Neural cell (in vitro differentiated cells): ENCODE measurements at regions not wholly inside any gene's neighbourhood (a gene's known extent, or its start where the extent isn't known, plus 50 kb on each side); places are given as distances from the start of the nearest gene placed in this dataset.

Experiments used
- H2AFZ ChIP-seq: fragments of 200-600, 300-800 bp; sonication (generic), shearing (Covaris generic); 2 replicates; pipeline ENCODE4 v1.6.0; 2014; ENCODE audit warnings: low read depth, mild to moderate bottlenecking, antibody characterized with exemption, low read length, moderate library complexity
- H3F3A ChIP-seq: fragments of 200-600 bp; shearing (Covaris generic); 2 replicates; pipeline ENCODE4 v1.6.1; 2016; ENCODE audit warnings: mild to moderate bottlenecking, moderate library complexity, mixed read lengths, antibody characterized with exemption, low read length; ENCODE audit not compliant: insufficient read depth, poor library complexity, severe bottlenecking
- H3K27ac ChIP-seq: fragments of 200-600, 300-800 bp; sonication (generic), shearing (Covaris generic); 2 replicates; pipeline ENCODE4 v1.5.1; 2014; ENCODE audit warnings: mild to moderate bottlenecking, low read length, moderate library complexity
- H3K27me3 ChIP-seq: fragments of 300-800, 200-600 bp; sonication (generic), shearing (Covaris generic); 2 replicates; pipeline ENCODE4 v1.6.0; 2014; ENCODE audit warnings: mild to moderate bottlenecking, low read depth, low read length, moderate library complexity; ENCODE audit not compliant: insufficient read depth
- H3K36me3 ChIP-seq: fragments of 300-800, 200-600 bp; sonication (generic), shearing (Covaris generic); 2 replicates; pipeline ENCODE4 v1.5.1; 2014; ENCODE audit warnings: mild to moderate bottlenecking, antibody characterized with exemption, low read length, moderate library complexity; ENCODE audit not compliant: insufficient read depth
- H3K4me2 ChIP-seq: fragments of 300-800, 200-600 bp; sonication (generic), shearing (Covaris generic); 2 replicates; pipeline ENCODE4 v1.6.0; 2014; ENCODE audit warnings: mild to moderate bottlenecking, low read length
- H3K4me3 ChIP-seq: fragments of 300-800, 200-600 bp; sonication (generic), shearing (Covaris generic); 2 replicates; pipeline ENCODE4 v1.5.1; 2014; ENCODE audit warnings: mild to moderate bottlenecking, low read length, moderate library complexity
- H3K79me2 ChIP-seq: fragments of 200-600 bp; shearing (Covaris generic); replicated peaks from 2 replicates; pipeline ENCODE4 v1.6.0; 2014; ENCODE audit warnings: mild to moderate bottlenecking, low read length, moderate library complexity; ENCODE audit not compliant: insufficient read depth
- H3K9ac ChIP-seq: fragments of 300-800, 200-600 bp; sonication (generic), shearing (Covaris generic); 2 replicates; pipeline ENCODE4 v1.6.1; 2016; ENCODE audit warnings: mild to moderate bottlenecking, low read length, mixed read lengths
- H3K9me2 ChIP-seq: fragments of 200-600 bp; shearing (Covaris generic); 2 replicates; pipeline ENCODE4 v1.6.1; 2016; ENCODE audit warnings: mild to moderate bottlenecking, low read length, mixed read lengths; ENCODE audit not compliant: insufficient read depth
- H3K9me3 ChIP-seq: fragments of 200-600, 300-800 bp; sonication (generic), shearing (Covaris generic); 2 replicates; pipeline ENCODE4 v1.6.1; 2016; ENCODE audit warnings: mild to moderate bottlenecking, mixed run types, low read length, moderate library complexity, mixed read lengths
- H4K20me1 ChIP-seq: fragments of 200-600 bp; shearing (Covaris generic); 2 replicates; pipeline ENCODE4 v1.6.1; 2016; ENCODE audit warnings: mild to moderate bottlenecking, mixed run types; ENCODE audit not compliant: insufficient read depth
- CTCF ChIP-seq: fragments of 450-650 bp; IDR thresholded peaks from 2 replicates; pipeline ENCODE4 v1.5.1; 2014; ENCODE audit warnings: antibody characterized with exemption, mild to moderate bottlenecking, moderate library complexity; ENCODE audit not compliant: poor library complexity, severe bottlenecking
- EP300 ChIP-seq: fragments of 450-650 bp; conservative IDR thresholded peaks from 2 replicates; pipeline ENCODE4 v1.6.1; 2014; ENCODE audit warnings: antibody characterized with exemption, mild to moderate bottlenecking, moderate library complexity; ENCODE audit not compliant: poor library complexity, severe bottlenecking
- EZH2 ChIP-seq: fragments of 200-600, 300-800 bp; shearing (Covaris generic), sonication (generic); IDR thresholded peaks from 2 replicates; pipeline ENCODE4 v1.6.1; 2014; ENCODE audit warnings: antibody characterized with exemption, low read length, borderline replicate concordance, mild to moderate bottlenecking; ENCODE audit not compliant: insufficient read depth, poor library complexity, severe bottlenecking
- MXI1 ChIP-seq: fragments of 450-650 bp; conservative IDR thresholded peaks from 2 replicates; pipeline ENCODE4 v1.6.1; 2014; ENCODE audit warnings: antibody characterized with exemption, mild to moderate bottlenecking; ENCODE audit not compliant: poor library complexity, severe bottlenecking
- POLR2AphosphoS5 ChIP-seq: IDR thresholded peaks from 2 replicates; pipeline ENCODE4 v1.6.1; 2012
- RAD21 ChIP-seq: fragments of 450-650 bp; conservative IDR thresholded peaks from 2 replicates; pipeline ENCODE4 v1.6.1; 2014; ENCODE audit warnings: antibody characterized with exemption, mild to moderate bottlenecking, moderate library complexity
- SMC3 ChIP-seq: fragments of 450-650 bp; conservative IDR thresholded peaks from 2 replicates; pipeline ENCODE4 v1.6.1; 2014; ENCODE audit warnings: antibody characterized with exemption, mild to moderate bottlenecking, moderate library complexity; ENCODE audit not compliant: poor library complexity
- TAF1 ChIP-seq: IDR thresholded peaks from 2 replicates; pipeline ENCODE4 v1.6.1; 2012; ENCODE audit warnings: low read depth
- TF ChIP-seq, protein P1 (sequence below): IDR thresholded peaks from 2 replicates; pipeline ENCODE4 v1.6.1; 2012; ENCODE audit warnings: borderline replicate concordance

- Histone ChIP-seq H3K4me3 (no peak overlapping the region), H3K9me3 (no peaks in the 10 kb centered on the region), H3K27ac (no peak overlapping the region), H3K79me2 (no peaks in the 10 kb centered on the region), H3K27me3 (no peaks in the 10 kb centered on the region), H4K20me1 (no peaks in the 10 kb centered on the region), H3F3A (no peaks in the 10 kb centered on the region), H3K36me3 (no peaks in the 10 kb centered on the region), H2AFZ (no peak overlapping the region), H3K9me2 (no peaks in the 10 kb centered on the region), H3K9ac (no peak overlapping the region), H3K4me2 (no peak overlapping the region)
- TF ChIP-seq SMC3, result no peak
These were observed 61.2 kb upstream of the RBFOX1 start for GRCh38 chr16:7271486-7271885.

DNA sequence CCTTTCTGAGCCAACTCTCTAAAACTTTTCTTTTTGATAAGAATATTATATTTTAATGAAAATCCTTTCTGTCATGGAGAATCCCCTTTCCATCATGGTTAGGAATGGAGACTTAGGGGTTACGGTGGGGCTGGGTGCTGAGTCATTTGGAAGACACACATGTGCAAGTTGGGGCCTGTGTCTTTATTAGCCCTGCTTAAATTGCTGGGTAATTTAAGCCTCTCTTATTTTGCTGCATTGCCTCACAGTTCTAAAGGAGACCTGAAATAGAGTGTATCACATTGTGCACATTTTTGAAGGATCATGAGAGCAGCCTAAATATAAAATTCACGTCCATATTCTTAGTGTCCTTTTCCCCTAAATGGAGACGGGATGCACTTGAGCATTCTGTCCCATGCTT, 61.8 kb upstream of the RBFOX1 start:
- TF ChIP-seq EP300 (no peak), RAD21 (no peak), SMC3 (no peak), POLR2AphosphoS5 (no peak), EZH2 (no peak), TAF1 (no peak), MXI1 (no peak), CTCF (no peak)
- TF ChIP-seq, protein P1, sequence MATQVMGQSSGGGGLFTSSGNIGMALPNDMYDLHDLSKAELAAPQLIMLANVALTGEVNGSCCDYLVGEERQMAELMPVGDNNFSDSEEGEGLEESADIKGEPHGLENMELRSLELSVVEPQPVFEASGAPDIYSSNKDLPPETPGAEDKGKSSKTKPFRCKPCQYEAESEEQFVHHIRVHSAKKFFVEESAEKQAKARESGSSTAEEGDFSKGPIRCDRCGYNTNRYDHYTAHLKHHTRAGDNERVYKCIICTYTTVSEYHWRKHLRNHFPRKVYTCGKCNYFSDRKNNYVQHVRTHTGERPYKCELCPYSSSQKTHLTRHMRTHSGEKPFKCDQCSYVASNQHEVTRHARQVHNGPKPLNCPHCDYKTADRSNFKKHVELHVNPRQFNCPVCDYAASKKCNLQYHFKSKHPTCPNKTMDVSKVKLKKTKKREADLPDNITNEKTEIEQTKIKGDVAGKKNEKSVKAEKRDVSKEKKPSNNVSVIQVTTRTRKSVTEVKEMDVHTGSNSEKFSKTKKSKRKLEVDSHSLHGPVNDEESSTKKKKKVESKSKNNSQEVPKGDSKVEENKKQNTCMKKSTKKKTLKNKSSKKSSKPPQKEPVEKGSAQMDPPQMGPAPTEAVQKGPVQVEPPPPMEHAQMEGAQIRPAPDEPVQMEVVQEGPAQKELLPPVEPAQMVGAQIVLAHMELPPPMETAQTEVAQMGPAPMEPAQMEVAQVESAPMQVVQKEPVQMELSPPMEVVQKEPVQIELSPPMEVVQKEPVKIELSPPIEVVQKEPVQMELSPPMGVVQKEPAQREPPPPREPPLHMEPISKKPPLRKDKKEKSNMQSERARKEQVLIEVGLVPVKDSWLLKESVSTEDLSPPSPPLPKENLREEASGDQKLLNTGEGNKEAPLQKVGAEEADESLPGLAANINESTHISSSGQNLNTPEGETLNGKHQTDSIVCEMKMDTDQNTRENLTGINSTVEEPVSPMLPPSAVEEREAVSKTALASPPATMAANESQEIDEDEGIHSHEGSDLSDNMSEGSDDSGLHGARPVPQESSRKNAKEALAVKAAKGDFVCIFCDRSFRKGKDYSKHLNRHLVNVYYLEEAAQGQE, result no peak
- Histone ChIP-seq H4K20me1 (no peaks in the 10 kb centered on the region), H2AFZ (no peak overlapping the region), H3K27me3 (no peaks in the 10 kb centered on the region), H3K36me3 (no peaks in the 10 kb centered on the region), H3K4me3 (no peak overlapping the region), H3K27ac (no peak overlapping the region), H3F3A (no peaks in the 10 kb centered on the region), H3K79me2 (no peaks in the 10 kb centered on the region), H3K9ac (no peak overlapping the region), H3K9me3 (no peaks in the 10 kb centered on the region), H3K4me2 (no peak overlapping the region), H3K9me2 (no peaks in the 10 kb centered on the region)

GRCh38 chr16:7270006-7270405, 62.6 kb upstream of the RBFOX1 start:
- Histone ChIP-seq H3K9me3 (no peaks in the 10 kb centered on the region), H3K9me2 (no peaks in the 10 kb centered on the region), H4K20me1 (no peaks in the 10 kb centered on the region), H3K27me3 (no peaks in the 10 kb centered on the region), H3K4me2 (no peak overlapping the region), H3K9ac (no peak overlapping the region), H2AFZ (no peak overlapping the region), H3F3A (no peaks in the 10 kb centered on the region), H3K36me3 (no peaks in the 10 kb centered on the region), H3K79me2 (no peaks in the 10 kb centered on the region), H3K27ac (no peak overlapping the region), H3K4me3 (no peak overlapping the region)
- TF ChIP-seq SMC3, result no peak
- TF ChIP-seq EZH2, result no peak
- TF ChIP-seq TAF1, result no peak
- TF ChIP-seq, protein P1, result no peak
- no peak for TF ChIP-seq MXI1
- TF ChIP-seq CTCF, result no peak
- no peak for TF ChIP-seq RAD21
- TF ChIP-seq POLR2AphosphoS5, result no peak
- TF ChIP-seq EP300, result no peak
